ENCODE measurements at regions not wholly inside any gene's neighbourhood (a gene's known extent, or its start where the extent isn't known, plus 50 kb on each side); places are given as distances from the start of the nearest gene placed in this dataset.

GRCh38 chr2:134174711-134175110 lies 79.2 kb upstream of the MGAT5 start:
- TF ChIP-seq EZH2 (IDR thresholded peaks at IDR 0.05; ENCODE audit: borderline replicate concordance, low read length) (no peak), CTCF (conservative IDR thresholded peaks at IDR 0.05 in 1 of 2, IDR thresholded peaks at IDR 0.05 in 1 of 2; ENCODE audit: extremely low read depth in 1 of 2, insufficient read depth in 1 of 2, low read depth in 1 of 2, low read length in 2 of 2) (no peak)

Measured in mammary epithelial cell (primary cell).